ENCODE measurements at regions not wholly inside any gene's neighbourhood (a gene's known extent, or its start where the extent isn't known, plus 50 kb on each side); places are given as distances from the start of the nearest gene placed in this dataset.
A peak's percentile ranks its signal among the peaks of the same experiment; 100 is the strongest.

- ATAC-seq = peak; percentile 28
These were observed 368.6 kb upstream of the MCTP2 start for GRCh38 chr15:93862791-93863190.

- ATAC-seq = peak; percentile 94
These were observed 369.2 kb upstream of the MCTP2 start for GRCh38 chr15:93861956-93862741.

- ATAC-seq = no peak
These were observed 369.9 kb upstream of the MCTP2 start for GRCh38 chr15:93861413-93861812.

- no peak for ATAC-seq
These were observed 370.7 kb upstream of the MCTP2 start for GRCh38 chr15:93860701-93861100.

GRCh38 chr15:93859176-93859575 lies 372.2 kb upstream of the MCTP2 start:
- no peak for ATAC-seq

GRCh38 chr15:93855181-93855826 lies 376.1 kb upstream of the MCTP2 start:
- ATAC-seq = no peak

- no peak for ATAC-seq
These were observed 377.3 kb upstream of the MCTP2 start for GRCh38 chr15:93854088-93854487.

- ATAC-seq = no peak
These were observed 378.6 kb upstream of the MCTP2 start for GRCh38 chr15:93852761-93853160.

GRCh38 chr15:93848490-93848889 lies 382.9 kb upstream of the MCTP2 start:
- no peak for ATAC-seq

GRCh38 chr15:93848076-93848475 lies 383.3 kb upstream of the MCTP2 start:
- ATAC-seq = no peak

- no peak for ATAC-seq
These were observed 385.2 kb upstream of the MCTP2 start for GRCh38 chr15:93846148-93846547.

GRCh38 chr15:93837450-93837849 lies 393.9 kb upstream of the MCTP2 start:
- peak; percentile 99 for ATAC-seq

GRCh38 chr15:93835344-93835743 lies 396.0 kb upstream of the MCTP2 start:
- no peak for ATAC-seq

GRCh38 chr15:93831641-93832040 lies 399.7 kb upstream of the MCTP2 start:
- peak; percentile 34 for ATAC-seq

GRCh38 chr15:93830221-93831080 lies 400.9 kb upstream of the MCTP2 start:
- ATAC-seq = peak; percentile 12

- ATAC-seq = peak; percentile 94
These were observed 402.1 kb upstream of the MCTP2 start for GRCh38 chr15:93829115-93829870.

GRCh38 chr15:93826790-93827189 lies 404.6 kb upstream of the MCTP2 start:
- no peak for ATAC-seq

- ATAC-seq = no peak
These were observed 405.1 kb upstream of the MCTP2 start for GRCh38 chr15:93826293-93826692.

GRCh38 chr15:93825682-93826081 lies 405.7 kb upstream of the MCTP2 start:
- ATAC-seq = no peak

GRCh38 chr15:93823971-93824913 lies 407.1 kb upstream of the MCTP2 start:
- ATAC-seq = no peak

- ATAC-seq = no peak
These were observed 410.8 kb upstream of the MCTP2 start for GRCh38 chr15:93820566-93820965.

Measured in esophagus mucosa (tissue), 1 donor.